Stimulated activated CD4-positive, alpha-beta T cell treated with anti-CD3 and anti-CD28 coated beads, Interleukin-2, amount 100 ng/mL, for 24 hours (primary cell): ENCODE measurements at regions not wholly inside any gene's neighbourhood (a gene's known extent, or its start where the extent isn't known, plus 50 kb on each side); places are given as distances from the start of the nearest gene placed in this dataset.

Source experiments
- DNase-seq, 2 donors: peaks; one replicate each; pipeline ENCODE4 v3.0.0-alpha.2; 2020

GRCh38 chr11:45518141-45518832 lies 147.1 kb downstream of the CHST1 start:
- DNase-seq: no peak

- DNase-seq: no peak
These were observed 148.2 kb downstream of the CHST1 start for GRCh38 chr11:45517171-45517770.

GRCh38 chr11:45513821-45514340 lies 151.5 kb downstream of the CHST1 start:
- no peak for DNase-seq

GRCh38 chr11:45512471-45513148 lies 152.8 kb downstream of the CHST1 start:
- no peak for DNase-seq

- DNase-seq: no peak
These were observed 153.9 kb downstream of the CHST1 start for GRCh38 chr11:45511566-45511965.

GRCh38 chr11:45507916-45508315 lies 157.5 kb downstream of the CHST1 start:
- no peak for DNase-seq

- DNase-seq: no peak
These were observed 162.1 kb downstream of the CHST1 start for GRCh38 chr11:45503311-45503710.

GRCh38 chr11:45502226-45502545 lies 163.2 kb downstream of the CHST1 start:
- DNase-seq: no peak

GRCh38 chr11:45501392-45502225 lies 163.8 kb downstream of the CHST1 start:
- no peak for DNase-seq

- DNase-seq: no peak
These were observed 165.0 kb downstream of the CHST1 start for GRCh38 chr11:45500451-45500850.

GRCh38 chr11:45494738-45495137 lies 170.7 kb downstream of the CHST1 start:
- DNase-seq: no peak

GRCh38 chr11:45489281-45489905 lies 176.0 kb downstream of the CHST1 start:
- no peak for DNase-seq

- DNase-seq: no peak
These were observed 179.0 kb downstream of the CHST1 start for GRCh38 chr11:45486461-45486860.

GRCh38 chr11:45485070-45485707 lies 180.2 kb downstream of the CHST1 start:
- DNase-seq: no peak

GRCh38 chr11:45484326-45484883 lies 181.0 kb downstream of the CHST1 start:
- DNase-seq: no peak

GRCh38 chr11:45483416-45483815 lies 182.0 kb downstream of the CHST1 start:
- no peak for DNase-seq

GRCh38 chr11:45482331-45482730 lies 183.1 kb downstream of the CHST1 start:
- no peak for DNase-seq

GRCh38 chr11:45481026-45481425 lies 184.4 kb downstream of the CHST1 start:
- DNase-seq: no peak

GRCh38 chr11:45477588-45477987 lies 187.8 kb downstream of the CHST1 start:
- DNase-seq: no peak

- no peak for DNase-seq
These were observed 189.3 kb downstream of the CHST1 start for GRCh38 chr11:45476126-45476525.

- no peak for DNase-seq
These were observed 189.0 kb upstream of the SYT13 start for GRCh38 chr11:45475173-45475572.

GRCh38 chr11:45473341-45473895 lies 187.3 kb upstream of the SYT13 start:
- no peak for DNase-seq
